ENCODE measurements at regions not wholly inside any gene's neighbourhood (a gene's known extent, or its start where the extent isn't known, plus 50 kb on each side); places are given as distances from the start of the nearest gene placed in this dataset.

DNA sequence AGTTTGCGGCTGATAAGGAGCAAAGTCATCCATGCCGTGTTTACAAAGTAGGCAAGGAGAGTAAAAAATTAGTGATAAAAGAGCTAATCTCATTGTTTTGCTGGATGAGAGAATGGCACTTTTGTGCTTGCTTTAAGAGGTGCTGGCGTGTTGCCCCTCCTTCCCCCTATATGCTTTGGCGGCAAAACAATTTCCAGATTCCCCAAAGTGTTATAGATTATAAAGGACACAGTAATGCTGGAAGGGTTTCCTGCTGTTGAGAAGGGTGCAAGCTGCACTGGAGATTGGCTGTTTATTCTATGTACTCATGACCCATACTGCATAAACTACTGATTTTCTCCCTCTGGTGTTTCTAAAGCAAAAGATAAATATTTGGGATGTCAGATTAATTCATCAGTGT is 338.9 kb upstream of the MAP3K7 start:
- no peak for TF ChIP-seq EP300 (conservative IDR thresholded peaks at IDR 0.05; ENCODE audit: poor library complexity, severe bottlenecking)
- TF ChIP-seq, protein P1, sequence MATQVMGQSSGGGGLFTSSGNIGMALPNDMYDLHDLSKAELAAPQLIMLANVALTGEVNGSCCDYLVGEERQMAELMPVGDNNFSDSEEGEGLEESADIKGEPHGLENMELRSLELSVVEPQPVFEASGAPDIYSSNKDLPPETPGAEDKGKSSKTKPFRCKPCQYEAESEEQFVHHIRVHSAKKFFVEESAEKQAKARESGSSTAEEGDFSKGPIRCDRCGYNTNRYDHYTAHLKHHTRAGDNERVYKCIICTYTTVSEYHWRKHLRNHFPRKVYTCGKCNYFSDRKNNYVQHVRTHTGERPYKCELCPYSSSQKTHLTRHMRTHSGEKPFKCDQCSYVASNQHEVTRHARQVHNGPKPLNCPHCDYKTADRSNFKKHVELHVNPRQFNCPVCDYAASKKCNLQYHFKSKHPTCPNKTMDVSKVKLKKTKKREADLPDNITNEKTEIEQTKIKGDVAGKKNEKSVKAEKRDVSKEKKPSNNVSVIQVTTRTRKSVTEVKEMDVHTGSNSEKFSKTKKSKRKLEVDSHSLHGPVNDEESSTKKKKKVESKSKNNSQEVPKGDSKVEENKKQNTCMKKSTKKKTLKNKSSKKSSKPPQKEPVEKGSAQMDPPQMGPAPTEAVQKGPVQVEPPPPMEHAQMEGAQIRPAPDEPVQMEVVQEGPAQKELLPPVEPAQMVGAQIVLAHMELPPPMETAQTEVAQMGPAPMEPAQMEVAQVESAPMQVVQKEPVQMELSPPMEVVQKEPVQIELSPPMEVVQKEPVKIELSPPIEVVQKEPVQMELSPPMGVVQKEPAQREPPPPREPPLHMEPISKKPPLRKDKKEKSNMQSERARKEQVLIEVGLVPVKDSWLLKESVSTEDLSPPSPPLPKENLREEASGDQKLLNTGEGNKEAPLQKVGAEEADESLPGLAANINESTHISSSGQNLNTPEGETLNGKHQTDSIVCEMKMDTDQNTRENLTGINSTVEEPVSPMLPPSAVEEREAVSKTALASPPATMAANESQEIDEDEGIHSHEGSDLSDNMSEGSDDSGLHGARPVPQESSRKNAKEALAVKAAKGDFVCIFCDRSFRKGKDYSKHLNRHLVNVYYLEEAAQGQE (IDR thresholded peaks at IDR 0.05; ENCODE audit: borderline replicate concordance), result no peak
- TF ChIP-seq, protein P2, sequence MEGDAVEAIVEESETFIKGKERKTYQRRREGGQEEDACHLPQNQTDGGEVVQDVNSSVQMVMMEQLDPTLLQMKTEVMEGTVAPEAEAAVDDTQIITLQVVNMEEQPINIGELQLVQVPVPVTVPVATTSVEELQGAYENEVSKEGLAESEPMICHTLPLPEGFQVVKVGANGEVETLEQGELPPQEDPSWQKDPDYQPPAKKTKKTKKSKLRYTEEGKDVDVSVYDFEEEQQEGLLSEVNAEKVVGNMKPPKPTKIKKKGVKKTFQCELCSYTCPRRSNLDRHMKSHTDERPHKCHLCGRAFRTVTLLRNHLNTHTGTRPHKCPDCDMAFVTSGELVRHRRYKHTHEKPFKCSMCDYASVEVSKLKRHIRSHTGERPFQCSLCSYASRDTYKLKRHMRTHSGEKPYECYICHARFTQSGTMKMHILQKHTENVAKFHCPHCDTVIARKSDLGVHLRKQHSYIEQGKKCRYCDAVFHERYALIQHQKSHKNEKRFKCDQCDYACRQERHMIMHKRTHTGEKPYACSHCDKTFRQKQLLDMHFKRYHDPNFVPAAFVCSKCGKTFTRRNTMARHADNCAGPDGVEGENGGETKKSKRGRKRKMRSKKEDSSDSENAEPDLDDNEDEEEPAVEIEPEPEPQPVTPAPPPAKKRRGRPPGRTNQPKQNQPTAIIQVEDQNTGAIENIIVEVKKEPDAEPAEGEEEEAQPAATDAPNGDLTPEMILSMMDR (IDR thresholded peaks at IDR 0.05; ENCODE audit: poor library complexity, severe bottlenecking), result no peak
- no peak for TF ChIP-seq POLR2AphosphoS5 (IDR thresholded peaks at IDR 0.05)
- TF ChIP-seq RAD21 (conservative IDR thresholded peaks at IDR 0.05), result no peak
- TF ChIP-seq EZH2 (IDR thresholded peaks at IDR 0.05; ENCODE audit: borderline replicate concordance, insufficient read depth, low read length, poor library complexity, severe bottlenecking), result no peak
